Smooth muscle cell (in vitro differentiated cells): ENCODE measurements at regions not wholly inside any gene's neighbourhood (a gene's known extent, or its start where the extent isn't known, plus 50 kb on each side); places are given as distances from the start of the nearest gene placed in this dataset.

Source experiments
- DNase-seq: peaks from one replicate; lab custom pipeline; 2025; ENCODE audit not compliant: unreplicated experiment; lab: John Stamatoyannopoulos, UW
- H2AFZ ChIP-seq: fragments of 200-600 bp; sonication (generic); 2 replicates; pipeline ENCODE4 v1.6.0; 2016; ENCODE audit warnings: antibody characterized with exemption, low read depth, mild to moderate bottlenecking
- H3F3A ChIP-seq: fragments of 200-600 bp; sonication (generic); 2 replicates; pipeline ENCODE4 v1.6.0; 2017; ENCODE audit warnings: antibody characterized with exemption, low read depth
- H3K27ac ChIP-seq: fragments of 200-600 bp; sonication (generic); 2 replicates; pipeline ENCODE4 v1.5.1; 2016; ENCODE audit warnings: low read depth, mild to moderate bottlenecking
- H3K27me3 ChIP-seq: fragments of 200-600 bp; sonication (generic); 2 replicates; pipeline ENCODE4 v1.6.1; 2016; ENCODE audit warnings: low read depth, mild to moderate bottlenecking
- H3K36me3 ChIP-seq: fragments of 200-600 bp; sonication (generic); 2 replicates; pipeline ENCODE4 v1.5.1; 2016; ENCODE audit warnings: low read depth
- H3K4me1 ChIP-seq: fragments of 200-600 bp; sonication (generic); 2 replicates; pipeline ENCODE4 v1.5.1; 2016; ENCODE audit warnings: low read depth
- H3K4me2 ChIP-seq: fragments of 200-600 bp; sonication (generic); 2 replicates; pipeline ENCODE4 v1.6.0; 2016; ENCODE audit warnings: mild to moderate bottlenecking
- H3K4me3 ChIP-seq: fragments of 200-600 bp; sonication (generic); 2 replicates; pipeline ENCODE4 v1.5.1; 2016; ENCODE audit warnings: mild to moderate bottlenecking
- H3K79me2 ChIP-seq: fragments of 200-600 bp; sonication (generic); 2 replicates; pipeline ENCODE4 v1.6.0; 2016; ENCODE audit warnings: low read depth, mild to moderate bottlenecking
- H3K9ac ChIP-seq: fragments of 200-600 bp; sonication (generic); 2 replicates; pipeline ENCODE4 v1.6.0; 2016; ENCODE audit warnings: low read depth
- H3K9me3 ChIP-seq: fragments of 200-600 bp; sonication (generic); replicated peaks from 2 replicates; pipeline ENCODE4 v1.5.1; 2016; ENCODE audit warnings: low read depth
- H4K20me1 ChIP-seq: fragments of 200-600 bp; sonication (generic); 2 replicates; pipeline ENCODE4 v1.6.0; 2016; ENCODE audit warnings: low read depth
- CTCF ChIP-seq: fragments of 200-600 bp; sonication (generic); IDR thresholded peaks from 2 replicates; pipeline ENCODE4 v1.5.1; 2017; ENCODE audit warnings: borderline replicate concordance, mild to moderate bottlenecking, antibody characterized with exemption; ENCODE audit not compliant: insufficient read depth, poor library complexity, severe bottlenecking
- WGBS: methylation state at CpG from one replicate; pipeline ENCODE4 v1.1.7; 2016; ENCODE audit warnings: low lambda C conversion rate; 5-methylcytosine and 5-hydroxymethylcytosine counted together

GRCh38 chr11:22430141-22430541, 92.0 kb downstream of the SLC17A6 start:
- no peaks in the 10 kb centered on the region for H3K79me2 ChIP-seq
- H3K36me3 ChIP-seq = no peaks in the 10 kb centered on the region
- no peak overlapping the region for H3K4me2 ChIP-seq
- H4K20me1 ChIP-seq = no peaks in the 10 kb centered on the region
- no peaks in the 10 kb centered on the region for H3K9me3 ChIP-seq
- no peak overlapping the region for H3K4me3 ChIP-seq
- DNase-seq = no peak
- no peaks in the 10 kb centered on the region for H3K4me1 ChIP-seq
- 83% methylated on average over 3 of the region's 3 CpGs for WGBS
- no peaks in the 10 kb centered on the region for H3F3A ChIP-seq
- no peaks in the 10 kb centered on the region for H3K27me3 ChIP-seq
- H3K9ac ChIP-seq = no peak overlapping the region
- no peak overlapping the region for H2AFZ ChIP-seq
- no peak for TF ChIP-seq CTCF
- no peak overlapping the region for H3K27ac ChIP-seq
